ENCODE measurements at regions not wholly inside any gene's neighbourhood (a gene's known extent, or its start where the extent isn't known, plus 50 kb on each side); places are given as distances from the start of the nearest gene placed in this dataset.

DNA sequence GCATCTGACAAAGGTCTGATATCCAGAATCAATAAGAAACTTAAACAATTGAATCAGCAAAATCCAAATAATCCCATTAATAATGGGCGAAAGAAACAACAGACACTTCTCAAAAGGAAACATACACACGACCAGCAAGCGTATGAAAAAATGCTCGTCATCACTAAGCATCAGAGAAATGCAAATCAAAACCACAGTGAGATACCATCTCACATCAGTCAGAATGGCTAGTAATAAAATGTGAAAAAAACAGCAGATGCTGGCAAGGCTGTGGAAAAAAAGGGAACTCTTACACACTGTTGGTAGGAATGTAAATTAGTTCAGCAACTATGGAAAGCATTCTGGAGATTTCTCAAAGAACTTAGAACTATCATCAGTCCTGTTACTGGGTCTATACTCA lies 496.7 kb downstream of the SH2D4B start:
- FAIRE-seq: no peak
- no peak overlapping the region for H3K4me3 ChIP-seq
- in situ Hi-C loops (cut with MboI): no loop called here
- BruUV-seq (replicated peaks): no TSS peak
- peaks cover 26% of the 10 kb centered on the region for H3K4me1 ChIP-seq (ENCODE audit: control insufficient read depth, insufficient read depth, low read length)
- H3K9me3 ChIP-seq (replicated peaks; ENCODE audit: control insufficient read depth, insufficient read depth, low read length): peaks cover 7% of the 10 kb centered on the region
- ChIA-PET POLR2A (no interaction called here), RAD21 (ENCODE audit: unreplicated experiment) (no interaction called here), CTCF (interaction anchor here (2.4 to 2.5 kb wide), 2 partner anchors 16 to 146 kb away, joined by 6 to 8 read pairs; no protein-coding TSS in a partner anchor), SMC1A (ENCODE audit: uncharacterized antibody, unreplicated experiment) (interaction anchor here (2.0 kb wide), 1 partner anchor 75 kb away, joined by 6 read pairs; no protein-coding TSS in a partner anchor)
- H3K4me2 ChIP-seq (ENCODE audit: control insufficient read depth, insufficient read depth): no peak overlapping the region
- ATAC-seq: peak; percentile 30
- H2AFZ ChIP-seq (ENCODE audit: control insufficient read depth, low read depth, low read length): no peak overlapping the region
- H3K36me3 ChIP-seq (ENCODE audit: control insufficient read depth in 2 of 2, insufficient read depth in 2 of 2, low read length in 1 of 2): no peaks in the 10 kb centered on the region
- WGBS (ENCODE audit: insufficient coverage, insufficient replicate concordance, low lambda C conversion rate, missing lambda C conversion rate): 48% methylated on average over 4 of the region's 4 CpGs
- H3K27ac ChIP-seq (ENCODE audit: control insufficient read depth, insufficient read depth): no peak overlapping the region
- no peaks in the 10 kb centered on the region for H3K27me3 ChIP-seq (replicated peaks in 1 of 2; ENCODE audit: control insufficient read depth in 2 of 2, insufficient read depth in 2 of 2, low read length in 1 of 2)
- no peaks in the 10 kb centered on the region for H3K79me2 ChIP-seq (ENCODE audit: control insufficient read depth, insufficient read depth, low read length)
- DNase-seq (ENCODE audit: low read depth, low spot score): no peak
- intact Hi-C loops (cut with micrococcal nuclease; ENCODE audit: unreplicated experiment): loop anchor here (10.0 kb wide), 1 partner anchor 440 kb away; no protein-coding TSS in a partner anchor
- H4K20me1 ChIP-seq (ENCODE audit: control insufficient read depth, insufficient read depth): no peaks in the 10 kb centered on the region
- no peak overlapping the region for H3K9ac ChIP-seq (ENCODE audit: control insufficient read depth, insufficient read depth, low read length)
- TF ChIP-seq IRF3 (IDR thresholded peaks at IDR 0.05) (no peak), POU2F2 (IDR thresholded peaks at IDR 0.05; ENCODE audit: borderline replicate concordance, low read depth, low read length) (peak; percentile 50; the same call in 1 of the 3 replicates), IKZF1 (conservative IDR thresholded peaks at IDR 0.05) (peak; percentile 28), CREB1 (IDR thresholded peaks at IDR 0.05; ENCODE audit: low read depth) (0 out of 2 replicates have a peak, but pooled peaks have one; percentile 13), RUNX3 (IDR thresholded peaks at IDR 0.05; ENCODE audit: low read length) (peak; percentile 57), E4F1 (IDR thresholded peaks at IDR 0.05; ENCODE audit: borderline replicate concordance, partially characterized antibody) (no peak), NFXL1 (IDR thresholded peaks at IDR 0.05; ENCODE audit: borderline replicate concordance) (no peak), MTA2 (IDR thresholded peaks at IDR 0.05; ENCODE audit: low read depth) (peak; percentile 50), BMI1 (IDR thresholded peaks at IDR 0.05; ENCODE audit: borderline replicate concordance) (no peak), EP300 (IDR thresholded peaks at IDR 0.05; ENCODE audit: borderline replicate concordance in 1 of 2, control insufficient read depth in 1 of 2, low read depth in 2 of 2, low read length in 2 of 2) (peak; percentile 31 to 51; a peak in 1 of 4 replicates), STAT1 (conservative IDR thresholded peaks at IDR 0.05) (no peak), IKZF2 (IDR thresholded peaks at IDR 0.05) (peak; percentile 51 to 70; a peak in 3 of 4 replicates), ATF7 (IDR thresholded peaks at IDR 0.05; ENCODE audit: low read depth) (0 out of 2 replicates have a peak, but pooled peaks have one; percentile 59)
- TF ChIP-seq, protein P1, sequence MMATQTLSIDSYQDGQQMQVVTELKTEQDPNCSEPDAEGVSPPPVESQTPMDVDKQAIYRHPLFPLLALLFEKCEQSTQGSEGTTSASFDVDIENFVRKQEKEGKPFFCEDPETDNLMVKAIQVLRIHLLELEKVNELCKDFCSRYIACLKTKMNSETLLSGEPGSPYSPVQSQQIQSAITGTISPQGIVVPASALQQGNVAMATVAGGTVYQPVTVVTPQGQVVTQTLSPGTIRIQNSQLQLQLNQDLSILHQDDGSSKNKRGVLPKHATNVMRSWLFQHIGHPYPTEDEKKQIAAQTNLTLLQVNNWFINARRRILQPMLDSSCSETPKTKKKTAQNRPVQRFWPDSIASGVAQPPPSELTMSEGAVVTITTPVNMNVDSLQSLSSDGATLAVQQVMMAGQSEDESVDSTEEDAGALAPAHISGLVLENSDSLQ (IDR thresholded peaks at IDR 0.05): 0 out of 2 replicates have a peak, but pooled peaks have one; percentile 25
